Stimulated activated CD4-positive, alpha-beta T cell treated with anti-CD3 and anti-CD28 coated beads, Interleukin-4, amount 100 ng/mL, for 1 hour (primary cell): ENCODE measurements at regions not wholly inside any gene's neighbourhood (a gene's known extent, or its start where the extent isn't known, plus 50 kb on each side); places are given as distances from the start of the nearest gene placed in this dataset.
"Not testable (repeated sequence)": the region's sequence is repeated elsewhere in the genome, so short reads cannot be mapped to it uniquely, and the experiment has no call there.

Experiments used
- DNase-seq: peaks from one replicate; pipeline ENCODE4 v3.0.0-alpha.2; 2020

GRCh38 chr2:239801404-239802184 lies 223.5 kb downstream of the NDUFA10 start:
- no peak for DNase-seq

GRCh38 chr2:239800785-239801386 lies 224.3 kb downstream of the NDUFA10 start:
- no peak for DNase-seq

- DNase-seq = no peak
Observed at GRCh38 chr2:239797316-239797715, 227.8 kb downstream of the NDUFA10 start.

- not testable (repeated sequence) for DNase-seq
Observed at GRCh38 chr2:239795761-239796160, 229.4 kb downstream of the NDUFA10 start.

GRCh38 chr2:239793836-239794235 lies 231.3 kb downstream of the NDUFA10 start:
- no peak for DNase-seq

- no peak for DNase-seq
Observed at GRCh38 chr2:239793086-239793485, 232.1 kb downstream of the NDUFA10 start.

- DNase-seq = no peak
Observed at GRCh38 chr2:239792405-239793084, 232.6 kb downstream of the NDUFA10 start.

GRCh38 chr2:239791526-239792404 lies 233.4 kb downstream of the NDUFA10 start:
- no peak for DNase-seq

GRCh38 chr2:239790721-239791120 lies 234.4 kb downstream of the NDUFA10 start:
- DNase-seq = no peak

- no peak for DNase-seq
Observed at GRCh38 chr2:239790313-239790712, 234.8 kb downstream of the NDUFA10 start.

GRCh38 chr2:239789711-239790110 lies 235.4 kb downstream of the NDUFA10 start:
- DNase-seq = no peak

GRCh38 chr2:239788576-239789098 lies 236.5 kb downstream of the NDUFA10 start:
- no peak for DNase-seq

- no peak for DNase-seq
Observed at GRCh38 chr2:239787538-239788050, 237.5 kb downstream of the NDUFA10 start.

- no peak for DNase-seq
Observed at GRCh38 chr2:239786791-239787190, 238.4 kb downstream of the NDUFA10 start.

GRCh38 chr2:239781454-239781853 lies 243.7 kb downstream of the NDUFA10 start:
- DNase-seq = no peak

- no peak for DNase-seq
Observed at GRCh38 chr2:239780236-239780994, 244.7 kb downstream of the NDUFA10 start.

- DNase-seq = no peak
Observed at GRCh38 chr2:239779584-239779983, 245.6 kb downstream of the NDUFA10 start.

- no peak for DNase-seq
Observed at GRCh38 chr2:239778861-239779558, 246.1 kb downstream of the NDUFA10 start.

- no peak for DNase-seq
Observed at GRCh38 chr2:239778042-239778851, 246.9 kb downstream of the NDUFA10 start.

- DNase-seq = no peak
Observed at GRCh38 chr2:239777219-239777618, 247.9 kb downstream of the NDUFA10 start.
